NCI-H748 treated with DMSO at 0.1 percent for 48 hours (cell line): ENCODE measurements at regions not wholly inside any gene's neighbourhood (a gene's known extent, or its start where the extent isn't known, plus 50 kb on each side); places are given as distances from the start of the nearest gene placed in this dataset.
"Not testable (repeated sequence)": the region's sequence is repeated elsewhere in the genome, so short reads cannot be mapped to it uniquely, and the experiment has no call there.

Experiments
- DNase-seq: peaks from one replicate; lab custom pipeline; 2025; lab: John Stamatoyannopoulos, UW

- no peak for DNase-seq
Observed at GRCh38 chrX:143455046-143455445, 62.2 kb downstream of the SPANXN3 start.

GRCh38 chrX:143437439-143437838 is 79.8 kb downstream of the SPANXN3 start:
- peak; percentile 46 for DNase-seq

- DNase-seq, result peak; percentile 6
Observed at GRCh38 chrX:143435916-143436315, 81.4 kb downstream of the SPANXN3 start.

- no peak for DNase-seq
Observed at GRCh38 chrX:143429811-143430210, 87.5 kb downstream of the SPANXN3 start.

- no peak for DNase-seq
Observed at GRCh38 chrX:143429131-143429530, 88.1 kb downstream of the SPANXN3 start.

GRCh38 chrX:143401160-143401559 is 116.1 kb downstream of the SPANXN3 start:
- no peak for DNase-seq

- no peak for DNase-seq
Observed at GRCh38 chrX:143378851-143379250, 138.4 kb downstream of the SPANXN3 start.

GRCh38 chrX:143363419-143363818 is 153.9 kb downstream of the SPANXN3 start:
- no peak for DNase-seq

GRCh38 chrX:143340190-143340589 is 177.1 kb downstream of the SPANXN3 start:
- no peak for DNase-seq

GRCh38 chrX:143336261-143336660 is 181.0 kb downstream of the SPANXN3 start:
- DNase-seq, result no peak

GRCh38 chrX:143319526-143319925 is 197.7 kb downstream of the SPANXN3 start:
- DNase-seq, result no peak

- not testable (repeated sequence) for DNase-seq
Observed at GRCh38 chrX:143318857-143319256, 198.4 kb downstream of the SPANXN3 start.

GRCh38 chrX:143306991-143307937 is 210.0 kb downstream of the SPANXN3 start:
- DNase-seq, result peak; percentile 32

- DNase-seq, result no peak
Observed at GRCh38 chrX:143304518-143304917, 212.8 kb downstream of the SPANXN3 start.

GRCh38 chrX:143304025-143304424 is 213.2 kb downstream of the SPANXN3 start:
- no peak for DNase-seq

GRCh38 chrX:143298663-143299241 is 218.5 kb downstream of the SPANXN3 start:
- no peak for DNase-seq

GRCh38 chrX:143296521-143296920 is 220.8 kb downstream of the SPANXN3 start:
- peak; percentile 37 for DNase-seq

GRCh38 chrX:143287236-143287635 is 230.0 kb downstream of the SPANXN3 start:
- no peak for DNase-seq

- no peak for DNase-seq
Observed at GRCh38 chrX:143270317-143270716, 244.6 kb downstream of the SPANXN4 start.

GRCh38 chrX:143244593-143244992 is 218.9 kb downstream of the SPANXN4 start:
- not testable (repeated sequence) for DNase-seq

- no peak for DNase-seq
Observed at GRCh38 chrX:143240658-143241057, 214.9 kb downstream of the SPANXN4 start.

GRCh38 chrX:143231492-143231891 is 205.8 kb downstream of the SPANXN4 start:
- DNase-seq, result no peak

GRCh38 chrX:143228600-143228999 is 202.9 kb downstream of the SPANXN4 start:
- DNase-seq, result not testable (repeated sequence)
